ENCODE measurements at regions not wholly inside any gene's neighbourhood (a gene's known extent, or its start where the extent isn't known, plus 50 kb on each side); places are given as distances from the start of the nearest gene placed in this dataset.

- DNase-seq (ENCODE audit: low read depth): no peak
Observed at GRCh38 chr4:122034619-122035018, 82.8 kb upstream of the TRPC3 start.

DNA sequence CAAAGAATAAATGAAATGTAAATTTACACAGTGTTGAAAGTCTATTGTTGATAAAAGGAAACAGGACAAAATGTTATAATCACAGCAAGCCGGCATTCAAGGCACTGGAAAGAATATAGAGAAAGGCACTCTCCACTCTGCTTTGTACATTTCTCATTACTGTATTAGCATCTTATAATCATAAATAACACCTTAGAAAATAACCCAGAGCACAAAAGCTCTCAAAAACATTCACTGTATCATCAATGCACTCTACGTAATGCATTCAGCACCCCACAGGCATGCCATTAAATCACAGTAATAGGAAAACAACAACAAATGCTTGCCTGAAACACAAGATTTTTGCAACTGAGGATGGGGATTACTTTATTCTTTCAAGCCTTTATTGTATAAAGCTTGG, 75.3 kb upstream of the TRPC3 start:
- DNase-seq (ENCODE audit: low read depth): no peak

GRCh38 chr4:122017296-122017695, 65.4 kb upstream of the TRPC3 start:
- no peak for DNase-seq (ENCODE audit: low read depth)

DNA sequence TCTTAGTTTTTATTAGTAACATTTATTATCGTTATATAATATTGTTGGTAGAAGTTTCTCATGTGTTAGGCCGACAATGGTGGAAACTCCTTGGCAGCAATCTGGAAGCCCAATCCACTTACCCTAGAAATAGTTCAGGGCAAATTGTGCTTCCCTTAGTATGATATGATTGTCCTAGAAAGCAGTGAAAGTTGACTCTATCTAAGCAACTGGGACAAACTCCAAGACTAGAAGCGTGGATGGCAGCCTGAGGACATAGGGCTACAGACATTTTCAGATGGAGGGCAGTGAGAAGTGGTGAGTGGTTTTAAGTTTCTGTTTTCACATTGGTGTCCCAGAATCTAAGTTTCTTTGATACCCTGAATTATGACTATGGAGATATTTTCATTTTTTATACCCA, 63.3 kb upstream of the TRPC3 start:
- DNase-seq (ENCODE audit: low read depth): no peak

- no peak for DNase-seq (ENCODE audit: low read depth)
Observed at GRCh38 chr4:122012735-122013134, 60.9 kb upstream of the TRPC3 start.

DNA sequence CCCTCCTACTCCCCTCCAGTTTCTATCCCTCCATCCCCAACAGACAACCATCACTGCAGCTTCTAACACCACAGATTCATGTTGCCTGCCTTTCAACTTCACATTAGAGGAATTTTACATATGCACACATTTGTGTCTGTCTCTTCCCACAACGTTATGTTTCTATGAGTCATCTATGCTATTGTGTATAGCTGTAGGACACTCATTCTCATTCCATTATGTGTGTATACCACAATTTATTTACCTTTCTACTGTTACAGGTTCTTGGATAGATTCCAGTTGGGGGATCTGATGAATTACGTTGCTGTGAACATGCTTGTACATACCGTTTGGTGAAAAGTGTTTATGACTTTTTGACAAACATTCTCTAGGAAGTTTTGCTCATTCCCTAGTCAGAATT, 58.8 kb upstream of the TRPC3 start:
- DNase-seq (ENCODE audit: low read depth): no peak

DNA sequence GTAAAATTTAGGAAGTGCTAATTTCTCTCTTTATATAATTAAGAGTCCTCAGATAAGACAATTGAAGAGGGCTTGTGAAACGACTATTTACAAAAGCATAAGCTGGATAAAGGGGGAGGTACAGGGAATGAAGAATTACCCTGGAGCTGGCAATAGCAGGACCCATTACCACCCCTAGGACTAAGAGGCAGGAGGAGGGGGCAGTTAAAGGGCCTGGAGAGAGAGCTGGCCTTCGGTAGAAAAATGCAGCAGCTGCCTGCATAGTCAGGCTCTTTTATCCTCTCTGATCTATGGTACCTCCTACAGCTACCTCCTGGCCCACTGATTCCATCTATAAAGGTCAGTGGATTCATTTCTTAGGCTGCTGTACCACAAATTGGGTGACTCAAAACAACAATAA, 57.7 kb upstream of the TRPC3 start:
- DNase-seq (ENCODE audit: low read depth): no peak

GRCh38 chr4:122007016-122007415, 55.2 kb upstream of the TRPC3 start:
- DNase-seq (ENCODE audit: low read depth): no peak

DNA sequence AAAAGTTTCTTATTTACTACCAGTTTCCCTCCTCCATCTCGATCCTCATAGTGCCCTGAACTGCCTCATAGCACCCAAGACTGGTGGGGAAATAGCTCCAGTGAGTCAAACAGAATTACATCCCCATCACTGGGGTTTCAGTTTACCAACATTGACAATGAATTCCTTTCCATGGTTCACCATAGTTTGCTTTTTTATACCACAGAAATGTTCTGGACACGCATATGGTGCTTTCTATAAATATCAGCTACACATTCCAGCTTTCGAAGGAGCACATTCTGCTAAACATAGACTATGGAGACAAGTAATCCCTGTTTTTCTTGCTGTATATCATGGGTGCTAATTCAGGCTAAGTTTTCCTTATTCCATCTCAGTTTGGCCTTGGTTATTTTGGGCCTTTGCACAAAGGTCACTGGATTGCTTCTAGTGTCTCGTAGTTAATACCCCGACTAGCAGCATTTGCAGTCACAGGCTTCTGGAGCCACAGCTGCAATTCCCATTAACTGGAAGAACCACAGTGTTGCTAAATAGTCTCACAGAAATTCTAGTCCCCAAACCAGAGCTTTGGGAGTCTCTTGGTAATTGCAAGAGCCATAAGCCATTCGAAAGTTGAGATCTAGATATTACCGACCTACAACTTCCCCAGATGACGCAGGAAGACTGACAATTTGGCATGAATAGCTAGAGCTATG, 53.4 kb upstream of the TRPC3 start:
- no peak for DNase-seq (ENCODE audit: low read depth)

DNA sequence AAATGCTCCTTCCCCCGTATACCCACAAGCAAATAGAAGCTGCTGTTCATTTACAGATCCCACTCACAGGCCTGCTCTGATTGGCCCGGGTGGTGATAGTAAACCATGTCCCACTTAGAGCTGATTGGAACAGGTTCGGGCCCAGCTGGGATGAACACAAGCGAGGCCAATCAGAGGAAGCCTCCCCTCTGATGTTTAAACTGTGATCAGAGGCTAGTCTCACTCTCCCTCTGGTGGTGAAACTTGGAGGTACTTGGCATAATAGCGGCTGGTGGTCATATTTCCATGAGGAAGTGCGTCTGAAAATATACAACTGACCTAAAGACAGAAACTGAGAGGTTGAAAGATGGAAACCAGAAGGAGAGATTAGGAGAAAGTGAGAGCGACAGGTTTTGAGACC, 51.5 kb upstream of the TRPC3 start:
- DNase-seq (ENCODE audit: low read depth): peak; percentile 6

Measured in stimulated activated CD4-positive, alpha-beta T cell treated with anti-CD3 and anti-CD28 coated beads, Interleukin-2, amount 100 ng/mL, for 4 hours (primary cell).